Activated CD8-positive, alpha-beta memory T cell treated with anti-CD3 and anti-CD28 coated beads, Interleukin-2, amount 50 U/mL, for 48 hours (primary cell): ENCODE measurements at regions not wholly inside any gene's neighbourhood (a gene's known extent, or its start where the extent isn't known, plus 50 kb on each side); places are given as distances from the start of the nearest gene placed in this dataset.
"Not testable (repeated sequence)": the region's sequence is repeated elsewhere in the genome, so short reads cannot be mapped to it uniquely, and the experiment has no call there.

Source experiments
- DNase-seq: peaks from one replicate; pipeline ENCODE4 v3.0.0-alpha.2; 2020

- DNase-seq = no peak
Measured at GRCh38 chr2:75870133-75870532, 159.4 kb upstream of the GCFC2 start.

DNA sequence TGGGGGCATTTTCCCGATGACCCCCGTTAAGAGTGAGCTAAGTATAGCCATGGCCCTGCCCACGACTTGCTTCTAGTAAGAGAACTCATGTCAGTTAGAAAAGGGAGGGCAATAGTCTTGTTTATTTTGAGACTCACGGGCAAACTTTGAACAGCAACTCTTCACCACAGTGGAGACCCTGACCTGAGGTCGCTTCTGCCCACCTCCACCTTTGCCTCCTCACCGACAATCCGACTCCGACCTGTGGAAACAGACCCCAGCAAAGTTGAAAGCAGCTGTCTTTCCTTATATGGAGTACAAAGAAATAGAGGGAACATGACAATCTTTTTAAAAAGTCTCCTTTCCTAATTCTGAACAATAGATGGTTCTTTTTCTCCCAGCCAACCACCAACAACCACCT is 155.0 kb upstream of the GCFC2 start:
- DNase-seq = no peak

DNA sequence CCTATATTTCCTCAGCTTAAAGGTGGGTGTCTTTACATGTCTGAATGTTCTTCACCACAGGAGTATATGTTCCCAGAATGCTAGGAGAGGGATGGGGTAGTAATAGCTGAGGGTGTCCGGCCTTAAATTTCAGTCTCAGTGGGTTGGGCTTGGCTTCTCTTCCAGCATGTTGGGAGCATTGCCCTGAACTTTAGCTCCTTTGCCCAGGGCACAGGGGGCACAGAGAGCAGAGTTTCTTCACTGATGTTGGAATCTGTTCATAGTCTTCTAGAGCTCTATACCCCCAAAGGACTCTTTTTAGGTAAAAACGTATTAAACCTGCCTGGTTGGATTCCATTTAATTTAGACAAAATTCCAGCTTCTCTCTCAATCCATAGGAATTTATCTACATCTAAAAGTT is 154.4 kb upstream of the GCFC2 start:
- DNase-seq = no peak

DNA sequence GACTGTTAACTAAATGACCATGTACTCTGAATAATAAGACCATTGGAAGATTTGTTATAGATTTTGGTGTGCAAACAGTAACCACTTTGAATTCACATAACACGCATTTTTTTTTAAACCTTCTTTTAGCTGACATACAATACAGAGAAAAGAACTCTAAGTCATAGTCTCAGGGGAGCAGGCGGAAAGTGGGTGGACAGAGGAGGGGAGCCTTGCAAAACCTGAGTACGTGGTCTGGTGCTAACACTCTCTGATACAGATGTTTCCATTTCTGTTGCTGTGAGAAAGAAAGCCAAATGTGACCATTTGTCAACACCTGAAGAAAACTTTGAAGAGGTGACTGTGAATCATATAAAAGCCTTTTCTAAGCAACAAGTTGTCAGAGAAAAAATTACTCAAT is 151.8 kb upstream of the GCFC2 start:
- DNase-seq = no peak

DNA sequence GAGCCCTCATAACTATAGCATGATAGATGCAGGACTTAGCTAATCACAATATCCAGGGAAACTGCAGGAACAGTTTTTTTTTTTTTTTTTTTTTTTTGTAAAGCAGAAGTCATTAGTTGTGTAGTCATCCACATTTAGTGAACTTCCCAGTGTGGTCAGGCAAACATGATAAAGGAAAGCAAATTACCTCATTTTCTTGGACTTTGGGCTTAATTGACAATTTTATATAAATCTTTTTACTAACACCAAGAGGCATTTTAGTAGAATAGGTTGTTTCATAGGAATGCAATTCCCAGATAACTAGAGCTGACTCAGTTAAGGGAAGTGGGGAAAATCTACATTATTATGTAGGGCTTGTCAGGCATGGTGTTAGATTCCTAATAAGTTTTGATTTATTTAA is 142.7 kb upstream of the GCFC2 start:
- DNase-seq = no peak

- no peak for DNase-seq
Measured at GRCh38 chr2:75852639-75853038, 141.9 kb upstream of the GCFC2 start.

- no peak for DNase-seq
Measured at GRCh38 chr2:75846683-75847190, 136.0 kb upstream of the GCFC2 start.

DNA sequence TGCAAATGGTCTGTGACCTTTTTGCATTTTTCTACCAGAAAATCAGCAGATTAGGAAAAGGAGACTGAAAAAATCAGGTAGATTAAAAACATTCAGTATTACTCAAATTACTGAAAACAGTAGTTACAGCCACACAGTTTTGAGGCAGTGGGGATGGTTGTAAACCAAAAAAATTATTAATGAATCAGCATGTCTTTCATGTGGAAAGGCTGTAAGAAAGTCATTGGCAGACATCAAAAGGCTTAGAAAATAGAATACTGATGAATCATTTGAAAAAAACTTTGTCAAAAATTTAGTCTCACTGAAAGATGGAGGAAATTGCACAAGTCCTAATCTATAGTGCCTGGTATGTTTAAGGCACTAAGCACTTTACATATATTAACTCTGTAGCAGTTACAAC is 133.9 kb upstream of the GCFC2 start:
- DNase-seq = no peak

- not testable (repeated sequence) for DNase-seq
Measured at GRCh38 chr2:75834588-75834987, 123.9 kb upstream of the GCFC2 start.

DNA sequence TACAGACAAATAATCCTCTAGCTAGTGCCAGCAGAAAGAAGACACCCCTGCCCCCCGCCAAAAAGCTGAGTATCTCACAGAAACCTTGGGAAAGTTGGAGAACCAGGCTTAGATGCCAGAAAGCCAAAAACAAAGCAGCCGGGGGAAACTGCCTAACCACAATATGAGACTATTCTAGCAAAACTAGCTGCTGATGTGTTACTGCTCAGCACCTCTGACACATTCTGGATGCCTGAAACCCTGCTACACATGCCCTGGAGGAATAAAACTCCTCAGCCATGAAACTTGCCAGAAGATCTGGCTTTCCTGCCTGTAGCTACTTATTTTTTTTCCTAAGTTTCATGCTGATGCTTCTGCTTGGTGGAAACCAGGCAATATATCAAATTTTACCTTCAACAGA is 122.7 kb upstream of the GCFC2 start:
- DNase-seq = no peak

- no peak for DNase-seq
Measured at GRCh38 chr2:75828826-75829225, 118.1 kb upstream of the GCFC2 start.

DNA sequence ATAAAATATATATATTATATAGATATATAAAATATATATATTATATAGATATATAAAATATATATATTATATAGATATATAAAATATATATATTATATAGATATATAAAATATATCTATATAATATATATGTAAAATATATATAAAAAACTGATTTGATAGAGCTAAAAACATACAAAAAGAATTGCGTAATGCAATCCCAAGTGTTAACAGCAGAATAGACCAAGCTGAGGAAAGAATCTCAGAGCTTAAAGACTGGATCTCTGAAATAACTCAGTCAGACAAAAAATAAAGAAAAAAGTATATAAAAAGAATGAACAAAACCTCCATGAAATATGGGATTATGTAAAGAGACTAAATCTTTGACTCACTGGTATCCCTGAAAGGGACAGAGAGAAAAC is 112.8 kb upstream of the GCFC2 start:
- DNase-seq = not testable (repeated sequence)

- no peak for DNase-seq
Measured at GRCh38 chr2:75822336-75822735, 111.6 kb upstream of the GCFC2 start.

GRCh38 chr2:75820693-75821092 is 110.0 kb upstream of the GCFC2 start:
- no peak for DNase-seq

- no peak for DNase-seq
Measured at GRCh38 chr2:75810611-75811330, 100.1 kb upstream of the GCFC2 start.

DNA sequence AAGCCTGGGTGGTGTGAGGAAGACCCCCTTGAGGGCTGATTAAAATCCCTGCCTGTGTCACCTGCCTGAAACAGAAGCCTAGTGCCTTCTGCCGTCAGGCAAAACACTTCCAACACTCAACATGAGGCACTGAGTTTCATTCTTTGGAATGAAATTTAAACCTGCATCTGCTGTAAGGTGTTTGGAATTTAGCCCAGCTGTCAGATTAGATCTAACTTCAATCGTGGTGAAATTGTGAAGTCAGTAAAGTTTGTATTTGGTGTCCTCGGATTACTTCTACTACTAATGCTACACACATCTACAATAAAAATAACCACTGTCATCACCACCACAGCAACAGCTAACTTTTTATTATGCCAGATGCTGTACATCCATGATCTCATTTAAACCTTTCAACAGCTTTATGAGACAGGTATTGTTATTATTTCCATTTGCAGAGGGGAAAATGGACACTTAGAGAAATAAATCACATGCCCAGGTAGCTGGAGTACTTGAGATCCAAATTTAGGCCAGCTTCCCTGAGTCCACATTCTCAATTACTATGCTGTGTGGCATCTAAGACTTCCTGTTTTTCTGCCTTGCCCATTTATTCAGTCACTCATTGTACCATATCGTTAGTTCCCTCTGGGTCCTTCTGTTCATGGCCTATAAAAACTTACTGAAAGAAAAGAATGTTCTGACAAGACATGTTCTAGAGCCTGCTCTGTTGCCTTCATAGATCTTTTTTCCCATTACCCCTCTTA is 98.2 kb upstream of the GCFC2 start:
- no peak for DNase-seq

- no peak for DNase-seq
Measured at GRCh38 chr2:75807992-75808391, 97.3 kb upstream of the GCFC2 start.

DNA sequence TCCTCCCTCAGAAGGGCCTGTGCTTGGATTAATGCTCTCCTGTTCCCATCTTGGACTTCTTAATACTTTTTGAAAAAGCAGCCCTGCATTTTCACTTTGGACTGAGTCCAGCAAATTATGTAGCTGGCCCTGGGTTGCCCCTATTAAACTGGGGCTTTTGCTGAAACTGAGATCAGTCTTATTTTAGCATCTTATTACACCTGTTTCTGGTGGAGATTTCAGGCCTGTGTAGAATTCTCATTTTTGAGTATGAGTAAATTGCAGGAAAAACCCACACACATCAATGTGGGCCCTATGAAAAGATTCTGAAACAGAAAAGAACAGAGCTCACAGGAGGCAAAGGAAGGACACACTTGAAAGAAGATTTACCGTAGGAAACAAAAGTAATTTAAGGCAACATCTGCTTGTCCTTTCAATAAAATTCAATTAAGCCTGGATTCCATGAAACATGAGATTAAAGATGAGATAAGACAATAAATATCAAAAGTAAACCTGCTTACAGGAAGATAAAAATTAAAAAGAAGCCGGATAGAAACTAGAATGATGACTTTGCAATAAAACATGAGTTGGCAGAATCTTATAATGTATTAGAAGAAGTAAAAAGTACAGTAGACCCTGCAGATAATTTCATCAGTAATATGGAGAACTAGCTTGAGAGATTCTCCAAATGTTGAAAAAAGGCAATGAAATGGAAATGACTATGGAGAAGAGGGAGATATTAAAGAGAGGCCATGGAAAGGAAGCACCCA is 90.7 kb upstream of the GCFC2 start:
- no peak for DNase-seq

DNA sequence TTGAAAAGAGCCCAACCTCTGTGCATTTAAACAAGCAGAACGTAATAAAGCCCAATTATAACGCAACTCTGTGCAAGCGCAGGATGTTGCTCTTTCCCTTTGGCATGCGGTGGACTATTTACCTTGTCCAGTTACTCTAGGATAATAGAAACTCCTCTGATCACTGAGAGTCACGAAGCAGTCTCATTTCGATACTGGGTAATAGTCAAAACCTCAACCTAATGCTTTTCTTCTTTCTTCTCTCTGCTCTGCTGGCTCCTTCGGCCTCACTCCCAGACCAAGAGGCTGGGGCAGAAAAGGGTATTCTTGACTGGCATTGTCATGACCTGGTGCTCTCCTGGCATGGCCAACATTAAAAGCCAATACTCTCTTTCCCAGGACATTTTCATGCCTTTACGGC is 89.7 kb upstream of the GCFC2 start:
- no peak for DNase-seq

- no peak for DNase-seq
Measured at GRCh38 chr2:75799859-75800258, 89.1 kb upstream of the GCFC2 start.

- no peak for DNase-seq
Measured at GRCh38 chr2:75798569-75798968, 87.9 kb upstream of the GCFC2 start.

DNA sequence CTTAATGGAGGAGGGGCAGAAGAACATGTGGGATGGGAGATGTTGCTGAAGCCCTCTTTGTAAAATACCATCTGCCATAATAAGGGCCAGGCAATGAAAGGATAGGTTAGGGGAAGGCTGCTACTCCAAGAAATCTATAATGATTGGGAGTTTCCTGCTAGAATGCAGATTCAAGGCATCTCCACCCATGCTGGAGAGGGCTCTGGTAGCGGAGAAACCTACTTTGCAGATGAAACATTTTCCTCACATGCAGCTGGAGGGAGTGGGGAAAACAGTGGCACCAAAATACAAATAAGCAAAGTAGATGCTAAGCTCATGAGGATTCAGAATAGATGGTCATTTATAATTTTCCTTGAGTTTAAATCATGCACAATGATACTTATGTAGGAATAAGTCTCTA is 82.3 kb upstream of the GCFC2 start:
- DNase-seq = no peak

DNA sequence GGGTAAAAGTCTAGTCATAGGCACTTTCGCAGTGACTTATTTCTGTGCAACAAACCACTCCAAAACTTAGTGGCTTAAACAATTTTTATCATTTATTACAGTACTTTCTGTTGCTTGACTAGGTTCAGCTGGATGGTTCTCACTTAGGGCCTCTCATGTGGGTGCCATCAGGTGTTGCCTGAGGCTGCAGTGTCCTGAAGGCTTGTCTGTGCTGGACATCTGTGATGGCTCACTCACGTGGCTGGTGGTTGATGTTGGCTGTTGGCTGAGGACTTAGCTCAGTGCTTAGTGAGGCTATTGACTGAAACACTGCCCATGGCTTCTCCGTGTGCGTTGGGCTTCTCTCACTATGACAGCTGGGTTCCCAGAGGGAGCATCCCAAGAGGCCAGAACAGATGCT is 81.4 kb upstream of the GCFC2 start:
- DNase-seq = no peak
